H9 (cell line): ENCODE measurements at regions not wholly inside any gene's neighbourhood (a gene's known extent, or its start where the extent isn't known, plus 50 kb on each side); places are given as distances from the start of the nearest gene placed in this dataset.

ENCODE experiments used
- DNase-seq: peaks from one replicate; pipeline ENCODE4 v3.0.0-alpha.2; 2017
- H2AFZ ChIP-seq: one replicate; pipeline ENCODE4 v1.6.1; 2013; ENCODE audit warnings: mild to moderate bottlenecking, low read length, control low read depth, moderate library complexity
- H2AK5ac ChIP-seq: 2 replicates; pipeline ENCODE4 v1.6.1; 2013; ENCODE audit warnings: low read length, control low read depth, mixed read lengths; ENCODE audit not compliant: insufficient read length
- H2BK120ac ChIP-seq: one replicate; pipeline ENCODE4 v1.6.1; 2013; ENCODE audit warnings: low read depth, mild to moderate bottlenecking, low read length, control low read depth, inconsistent platforms; ENCODE audit not compliant: poor library complexity, severe bottlenecking
- H2BK12ac ChIP-seq: 2 replicates; pipeline ENCODE4 v1.6.1; 2013; ENCODE audit warnings: low read length, control low read depth, mixed read lengths, low read depth; ENCODE audit not compliant: insufficient read length
- H2BK15ac ChIP-seq: 2 replicates; pipeline ENCODE4 v1.6.1; 2013; ENCODE audit warnings: low read depth, low read length, control low read depth
- H2BK20ac ChIP-seq: one replicate; pipeline ENCODE4 v1.6.1; 2013; ENCODE audit warnings: low read depth, mild to moderate bottlenecking, low read length, control low read depth, inconsistent platforms; ENCODE audit not compliant: poor library complexity, severe bottlenecking
- H2BK5ac ChIP-seq: 2 replicates; pipeline ENCODE4 v1.6.1; 2013; ENCODE audit warnings: low read length, control low read depth, mixed read lengths; ENCODE audit not compliant: insufficient read length
- H3K14ac ChIP-seq: 2 replicates; pipeline ENCODE4 v1.6.1; 2013; ENCODE audit warnings: low read length, control low read depth; ENCODE audit not compliant: insufficient read depth
- H3K18ac ChIP-seq: 2 replicates; pipeline ENCODE4 v1.6.1; 2013; ENCODE audit warnings: low read depth, mild to moderate bottlenecking, mixed read lengths, low read length, control low read depth; ENCODE audit not compliant: insufficient read length
- H3K23ac ChIP-seq: 2 replicates; pipeline ENCODE4 v1.6.1; 2013; ENCODE audit warnings: low read length, control low read depth, mixed read lengths, low read depth; ENCODE audit not compliant: insufficient read length
- H3K23me2 ChIP-seq: 2 replicates; pipeline ENCODE4 v1.6.1; 2013; ENCODE audit warnings: low read depth, mild to moderate bottlenecking, mixed read lengths, low read length, control low read depth; ENCODE audit not compliant: insufficient read length, poor library complexity, severe bottlenecking
- H3K27ac ChIP-seq: 2 replicates; pipeline ENCODE4 v1.5.1; 2013; ENCODE audit warnings: low read length, control low read depth, mixed read lengths, low read depth; ENCODE audit not compliant: insufficient read length
- H3K27me3 ChIP-seq: 2 replicates; pipeline ENCODE4 v1.6.1; 2013; ENCODE audit warnings: low read length, control low read depth, inconsistent platforms; ENCODE audit not compliant: insufficient read depth
- H3K4ac ChIP-seq: 2 replicates; pipeline ENCODE4 v1.6.1; 2013; ENCODE audit warnings: low read depth, mild to moderate bottlenecking, control low read depth, inconsistent platforms, low read length, moderate library complexity
- H3K4me1 ChIP-seq: 2 replicates; pipeline ENCODE4 v1.6.1; 2013; ENCODE audit warnings: low read length, control low read depth, inconsistent platforms; ENCODE audit not compliant: insufficient read depth
- H3K4me2 ChIP-seq: 2 replicates; pipeline ENCODE4 v1.6.1; 2013; ENCODE audit warnings: low read length, control low read depth, mixed read lengths; ENCODE audit not compliant: insufficient read length, insufficient read depth
- H3K56ac ChIP-seq: 2 replicates; pipeline ENCODE4 v1.6.1; 2013; ENCODE audit warnings: low read depth, mild to moderate bottlenecking, mixed read lengths, low read length, control low read depth; ENCODE audit not compliant: insufficient read length
- H3K79me1 ChIP-seq: 2 replicates; pipeline ENCODE4 v1.6.1; 2013; ENCODE audit warnings: low read depth, mild to moderate bottlenecking, moderate library complexity, low read length, control low read depth, inconsistent platforms; ENCODE audit not compliant: insufficient read depth, poor library complexity, severe bottlenecking
- H3K79me2 ChIP-seq: 2 replicates; pipeline ENCODE4 v1.6.1; 2013; ENCODE audit warnings: low read length, control low read depth, inconsistent platforms; ENCODE audit not compliant: insufficient read depth
- H3K9ac ChIP-seq: 2 replicates; pipeline ENCODE4 v1.6.1; 2013; ENCODE audit warnings: low read length, control low read depth, mixed read lengths; ENCODE audit not compliant: insufficient read length; ENCODE audit errors: extremely low read depth
- H3K9me3 ChIP-seq: one replicate; pipeline ENCODE4 v1.6.1; 2013; ENCODE audit warnings: low read depth, low read length, inconsistent platforms; ENCODE audit not compliant: control insufficient read depth
- H3T11ph ChIP-seq: one replicate; pipeline ENCODE4 v1.6.1; 2013; ENCODE audit warnings: mild to moderate bottlenecking, low read length, control low read depth, inconsistent platforms
- H4K20me1 ChIP-seq: one replicate; pipeline ENCODE4 v1.6.1; 2013; ENCODE audit not compliant: control insufficient read depth, insufficient read length, insufficient read depth
- H4K5ac ChIP-seq: 2 replicates; pipeline ENCODE4 v1.6.1; 2013; ENCODE audit warnings: low read depth, mild to moderate bottlenecking, mixed read lengths, low read length, control low read depth; ENCODE audit not compliant: insufficient read length
- H4K8ac ChIP-seq: replicated peaks from 2 replicates; pipeline ENCODE4 v1.6.1; 2013; ENCODE audit warnings: low read length, control low read depth, mixed read lengths, low read depth; ENCODE audit not compliant: insufficient read length
- H4K91ac ChIP-seq: 2 replicates; pipeline ENCODE4 v1.6.1; 2013; ENCODE audit warnings: low read depth, mild to moderate bottlenecking, moderate library complexity, mixed read lengths, low read length, control low read depth; ENCODE audit not compliant: insufficient read length
- H3K27ac Mint-ChIP-seq, 3 experiments: 2 replicates in 2 of 3; 3 replicates in 1 of 3; pipeline ENCODE4 v1.8.0; 2020 to 2021; ENCODE audit warnings: mixed read lengths in 3 of 3, mild to moderate bottlenecking in 1 of 3, moderate library complexity in 1 of 3
- H3K27me3 Mint-ChIP-seq: 2 replicates; pipeline ENCODE4 v1.8.0; 2021; ENCODE audit warnings: low read depth, mild to moderate bottlenecking, moderate library complexity, mixed read lengths
- H3K36me3 Mint-ChIP-seq, 3 experiments: 2 replicates in 2 of 3; 3 replicates in 1 of 3; pipeline ENCODE4 v1.8.0; 2020 to 2021; ENCODE audit warnings: low read depth in 3 of 3, mixed read lengths in 3 of 3; ENCODE audit not compliant: insufficient read depth in 1 of 3
- H3K4me1 Mint-ChIP-seq, 2 experiments: 2 replicates each; pipeline ENCODE4 v1.8.0; 2020; ENCODE audit warnings: mixed read lengths in 2 of 2
- H3K4me3 Mint-ChIP-seq, 2 experiments: 2 replicates in 1 of 2; 3 replicates in 1 of 2; pipeline ENCODE4 v1.8.0; 2020 to 2021; ENCODE audit warnings: mild to moderate bottlenecking in 2 of 2, mixed read lengths in 2 of 2, moderate library complexity in 1 of 2
- H3K9me3 Mint-ChIP-seq, 2 experiments: 2 replicates in 1 of 2; 3 replicates in 1 of 2; pipeline ENCODE4 v1.8.0; 2020; ENCODE audit warnings: mild to moderate bottlenecking in 2 of 2, mixed read lengths in 2 of 2, moderate library complexity in 1 of 2
- WGBS: extraction: QIAGEN DNeasy Blood & Tissue Kit; methylation state at CpG from one replicate; pipeline ENCODE4 v1.1.7; 2013; ENCODE audit warnings: missing lambda C conversion rate, low lambda C conversion rate, mixed read lengths; ENCODE audit not compliant: insufficient read length; ENCODE audit errors: extremely low coverage; 5-methylcytosine and 5-hydroxymethylcytosine counted together
- TF ChIP-seq, protein P1 (sequence below): fragments of 200-600 bp; sonication (generic); conservative IDR thresholded peaks from 3 replicates; pipeline ENCODE4 v1.8.0; 2021; ENCODE audit warnings: antibody characterized with exemption, mild to moderate bottlenecking

DNA sequence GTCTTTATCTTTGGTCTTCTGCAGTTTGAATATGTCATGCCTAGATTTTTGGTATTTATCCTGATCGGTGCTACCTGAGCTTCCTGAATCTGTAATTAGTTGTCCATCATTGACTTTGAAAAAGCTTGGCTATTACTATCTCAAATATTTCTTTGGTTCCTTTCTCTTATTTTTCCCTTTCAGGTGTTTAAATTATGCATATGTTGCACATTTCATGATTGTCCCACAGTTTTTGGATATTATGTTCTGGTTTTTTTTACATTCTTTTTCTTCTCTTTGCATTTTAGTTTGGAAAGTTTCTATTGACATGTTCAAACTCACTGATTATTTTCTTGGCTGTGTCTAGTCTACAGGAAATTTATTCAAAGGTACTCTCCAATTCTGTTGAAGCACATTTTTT, 840.3 kb upstream of the LRRC4C start:
- Histone ChIP-seq H2BK120ac (no peak overlapping the region), H4K5ac (no peak overlapping the region), H3T11ph (no peak overlapping the region), H2BK12ac (no peak overlapping the region), H3K4me1 (no peaks in the 10 kb centered on the region), H2BK20ac (no peak overlapping the region), H3K14ac (no peak overlapping the region), H2AK5ac (no peak overlapping the region), H2BK15ac (no peak overlapping the region), H3K27ac (no peak overlapping the region), H3K9me3 (no peaks in the 10 kb centered on the region), H4K20me1 (no peaks in the 10 kb centered on the region), H3K27me3 (no peaks in the 10 kb centered on the region), H3K56ac (no peak overlapping the region), H3K4me2 (no peak overlapping the region), H4K91ac (no peak overlapping the region), H3K18ac (no peak overlapping the region), H4K8ac (no peak overlapping the region), H3K23ac (no peak overlapping the region), H2BK5ac (no peak overlapping the region), H3K79me2 (no peaks in the 10 kb centered on the region), H3K9ac (no peak overlapping the region), H3K4ac (no peak overlapping the region), H3K79me1 (no peaks in the 10 kb centered on the region), H2AFZ (no peak overlapping the region), H3K23me2 (no peaks in the 10 kb centered on the region)
- Mint-ChIP-seq H3K27me3 (no peaks in the 10 kb centered on the region), H3K9me3 (no peaks in the 10 kb centered on the region; a peak in 1 of 5 replicates), H3K36me3 (no peaks in the 10 kb centered on the region), H3K4me3 (no peak overlapping the region), H3K27ac (no peak overlapping the region), H3K4me1 (no peaks in the 10 kb centered on the region)
- WGBS = no CpG with 5 or more reads among the region's 1 CpG
- TF ChIP-seq, protein P1, sequence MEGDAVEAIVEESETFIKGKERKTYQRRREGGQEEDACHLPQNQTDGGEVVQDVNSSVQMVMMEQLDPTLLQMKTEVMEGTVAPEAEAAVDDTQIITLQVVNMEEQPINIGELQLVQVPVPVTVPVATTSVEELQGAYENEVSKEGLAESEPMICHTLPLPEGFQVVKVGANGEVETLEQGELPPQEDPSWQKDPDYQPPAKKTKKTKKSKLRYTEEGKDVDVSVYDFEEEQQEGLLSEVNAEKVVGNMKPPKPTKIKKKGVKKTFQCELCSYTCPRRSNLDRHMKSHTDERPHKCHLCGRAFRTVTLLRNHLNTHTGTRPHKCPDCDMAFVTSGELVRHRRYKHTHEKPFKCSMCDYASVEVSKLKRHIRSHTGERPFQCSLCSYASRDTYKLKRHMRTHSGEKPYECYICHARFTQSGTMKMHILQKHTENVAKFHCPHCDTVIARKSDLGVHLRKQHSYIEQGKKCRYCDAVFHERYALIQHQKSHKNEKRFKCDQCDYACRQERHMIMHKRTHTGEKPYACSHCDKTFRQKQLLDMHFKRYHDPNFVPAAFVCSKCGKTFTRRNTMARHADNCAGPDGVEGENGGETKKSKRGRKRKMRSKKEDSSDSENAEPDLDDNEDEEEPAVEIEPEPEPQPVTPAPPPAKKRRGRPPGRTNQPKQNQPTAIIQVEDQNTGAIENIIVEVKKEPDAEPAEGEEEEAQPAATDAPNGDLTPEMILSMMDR = no peak
- no peak for DNase-seq
